GM21390 (cell line): ENCODE measurements at regions not wholly inside any gene's neighbourhood (a gene's known extent, or its start where the extent isn't known, plus 50 kb on each side); places are given as distances from the start of the nearest gene placed in this dataset.

Source experiments
- ATAC-seq: cut with Tn5 transposase; IDR thresholded peaks from one replicate; pipeline ENCODE4 v1.9.1; 2021; ENCODE audit not compliant: unreplicated experiment

- no peak for ATAC-seq
Observed at GRCh38 chr4:83809581-83809980, 273.7 kb downstream of the GPAT3 start.

- no peak for ATAC-seq
Observed at GRCh38 chr4:83793481-83793880, 257.6 kb downstream of the GPAT3 start.

- no peak for ATAC-seq
Observed at GRCh38 chr4:83785891-83786290, 250.0 kb downstream of the GPAT3 start.

DNA sequence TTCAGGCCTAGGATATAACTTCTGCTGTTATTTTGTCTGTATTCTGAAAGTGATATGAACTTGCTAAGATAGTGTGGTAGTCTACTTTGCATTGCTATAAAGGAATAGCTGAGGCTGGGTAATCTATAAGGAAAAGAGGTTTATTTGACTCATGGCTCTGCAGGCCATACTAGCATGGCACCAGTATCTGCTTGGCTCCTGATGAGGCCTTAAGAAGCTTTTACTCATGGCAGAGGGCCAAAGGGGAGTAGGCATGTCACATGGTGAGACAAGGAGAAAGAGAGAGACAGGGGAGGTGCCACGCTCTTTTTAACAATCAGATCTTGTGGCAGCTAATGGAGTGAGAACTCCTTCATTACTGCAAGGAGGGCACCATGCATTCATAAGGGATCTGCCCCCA is 247.3 kb downstream of the GPAT3 start:
- ATAC-seq = no peak

GRCh38 chr4:83782591-83782990 is 246.7 kb downstream of the GPAT3 start:
- ATAC-seq = no peak

DNA sequence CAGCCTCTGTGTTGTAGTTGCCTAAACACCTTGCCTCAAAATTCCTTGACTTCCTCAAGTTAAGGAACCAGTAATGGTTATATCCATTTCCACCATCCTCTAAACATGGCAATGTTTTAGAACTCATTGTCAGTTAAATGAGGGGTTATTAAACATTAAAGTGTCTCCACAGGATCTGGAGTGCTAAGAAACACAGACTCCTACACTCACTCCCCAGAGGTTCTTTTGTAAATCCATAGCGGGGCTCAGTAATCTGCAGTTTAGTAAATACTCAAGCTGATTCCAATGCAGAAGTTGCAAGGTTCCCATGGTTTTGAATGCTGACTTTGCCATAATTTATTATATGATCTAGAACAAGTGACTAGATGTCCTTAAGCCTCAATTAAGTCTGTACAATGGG is 245.5 kb downstream of the GPAT3 start:
- ATAC-seq = no peak

- no peak for ATAC-seq
Observed at GRCh38 chr4:83780053-83780733, 244.3 kb downstream of the GPAT3 start.

- no peak for ATAC-seq
Observed at GRCh38 chr4:83779103-83780052, 243.5 kb downstream of the GPAT3 start.

- ATAC-seq = no peak
Observed at GRCh38 chr4:83772685-83773084, 236.8 kb downstream of the GPAT3 start.

DNA sequence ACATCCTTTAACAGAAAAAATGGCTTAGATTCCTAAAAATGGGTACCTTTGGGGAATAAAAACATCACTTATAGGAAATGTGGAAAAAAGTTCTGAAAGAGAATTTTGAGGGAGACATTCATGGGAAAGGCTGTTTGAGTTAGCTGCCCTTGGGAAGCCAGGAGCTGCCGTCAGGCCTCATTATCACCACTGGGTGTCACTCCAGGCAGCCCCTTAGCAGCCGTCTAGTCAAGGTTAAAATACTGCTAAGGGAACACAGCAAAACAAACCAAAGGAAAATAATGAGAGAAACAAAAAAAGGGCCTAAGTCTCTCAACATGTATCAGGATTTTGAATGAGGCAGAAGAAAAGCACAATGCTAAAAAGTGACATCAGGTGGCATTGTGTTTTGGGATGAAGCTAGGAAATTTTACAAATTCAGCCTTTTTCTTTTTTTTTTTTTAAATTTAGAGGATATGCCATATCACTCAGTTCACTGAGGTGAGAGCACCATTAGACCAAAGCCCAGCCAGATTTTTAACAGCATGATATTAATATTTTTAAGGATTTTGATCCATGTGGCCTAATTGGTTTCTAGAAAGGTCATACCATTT is 235.3 kb downstream of the GPAT3 start:
- ATAC-seq = no peak

GRCh38 chr4:83768146-83768545 is 232.2 kb downstream of the GPAT3 start:
- no peak for ATAC-seq

GRCh38 chr4:83767067-83767466 is 231.2 kb downstream of the GPAT3 start:
- no peak for ATAC-seq

DNA sequence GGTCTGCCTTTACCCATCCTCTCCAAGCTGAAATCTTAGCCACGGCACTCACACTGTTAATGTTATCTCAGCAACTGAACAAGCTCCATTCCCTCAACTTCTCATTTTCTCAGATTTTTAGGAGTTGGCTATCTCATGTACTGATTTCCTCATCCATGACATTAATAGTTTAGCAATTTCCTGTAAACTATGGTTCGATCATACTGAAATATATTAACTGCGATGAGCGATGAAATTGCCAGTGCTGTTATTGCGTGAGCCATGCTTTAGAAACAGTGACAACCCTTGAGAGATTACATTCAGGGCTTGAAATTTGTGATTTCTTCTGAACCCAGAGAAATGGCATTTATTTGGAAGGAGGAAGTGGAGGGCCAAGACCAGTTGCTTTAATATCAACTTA is 223.7 kb downstream of the GPAT3 start:
- ATAC-seq = no peak

GRCh38 chr4:83758285-83758684 is 222.4 kb downstream of the GPAT3 start:
- no peak for ATAC-seq

DNA sequence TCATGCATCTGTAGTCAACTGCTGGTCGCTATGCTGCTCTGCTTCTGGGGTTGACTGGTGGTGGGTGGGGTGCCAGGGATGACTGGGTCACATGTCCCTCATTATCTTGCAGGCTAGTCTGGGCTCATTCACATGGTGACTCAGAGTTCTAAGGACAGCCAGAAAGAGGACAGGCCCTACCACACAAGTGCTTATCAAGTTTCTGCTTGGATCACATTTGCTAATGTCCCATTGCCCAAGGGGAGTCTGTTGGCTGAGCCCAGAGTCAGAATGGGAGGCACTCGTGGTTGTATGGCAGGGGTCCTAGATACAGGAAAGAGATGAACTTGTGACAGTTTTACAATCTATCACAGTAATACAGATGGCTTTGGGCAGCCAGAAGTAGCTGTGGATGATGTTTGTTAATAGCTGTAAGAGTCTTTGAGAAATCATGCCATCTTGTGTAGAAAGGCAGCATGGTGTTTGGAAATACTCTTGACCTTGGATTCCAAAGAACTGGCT is 221.3 kb downstream of the GPAT3 start:
- ATAC-seq = no peak

GRCh38 chr4:83753260-83753659 is 217.4 kb downstream of the GPAT3 start:
- ATAC-seq = no peak

DNA sequence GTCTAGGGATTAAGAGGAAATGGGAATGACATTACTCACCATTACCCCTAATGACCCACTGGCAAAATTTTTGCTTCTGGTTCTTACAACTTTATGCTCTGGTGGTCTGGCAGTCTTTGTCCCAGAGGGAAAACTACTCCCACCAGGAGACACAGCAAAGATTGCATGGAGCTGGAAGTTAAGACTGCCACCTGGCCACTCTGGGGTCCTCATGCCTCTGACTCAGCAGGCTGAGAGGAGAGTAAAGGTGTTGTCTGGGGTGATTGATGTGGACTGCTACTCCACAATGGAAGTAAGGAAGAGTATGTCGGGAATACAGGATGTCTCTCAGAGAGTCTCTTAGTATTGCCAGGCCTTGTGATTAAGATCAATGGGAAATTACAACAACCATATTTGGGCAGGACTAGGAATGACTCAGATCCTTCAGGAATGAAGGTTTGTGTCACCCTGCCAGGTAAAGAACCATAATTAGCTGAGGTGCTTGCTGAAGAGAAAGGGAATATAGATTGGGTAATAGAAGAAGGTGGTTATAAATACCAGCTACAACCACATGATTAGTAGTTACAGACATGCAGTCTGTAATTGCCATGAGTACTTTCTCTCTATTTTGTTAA is 215.5 kb downstream of the GPAT3 start:
- no peak for ATAC-seq

DNA sequence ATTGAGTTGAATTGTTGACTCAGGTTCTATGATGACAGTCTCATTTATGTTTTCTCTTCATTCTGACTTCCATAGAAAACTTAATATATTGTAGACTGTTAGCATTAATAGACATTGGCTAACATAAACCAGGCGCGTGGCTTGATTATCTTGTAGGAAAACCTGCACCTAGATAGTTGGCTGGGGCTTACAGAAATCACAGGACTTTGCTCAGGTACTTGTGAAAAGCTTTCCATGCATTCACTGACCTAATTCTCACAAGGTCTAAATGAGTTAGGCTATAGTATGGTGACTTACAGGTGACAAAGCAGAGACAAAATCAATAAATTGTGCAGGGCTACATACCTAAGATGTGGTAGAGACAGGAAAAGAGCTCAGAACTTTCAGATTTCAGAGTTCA is 212.8 kb downstream of the GPAT3 start:
- ATAC-seq = no peak

DNA sequence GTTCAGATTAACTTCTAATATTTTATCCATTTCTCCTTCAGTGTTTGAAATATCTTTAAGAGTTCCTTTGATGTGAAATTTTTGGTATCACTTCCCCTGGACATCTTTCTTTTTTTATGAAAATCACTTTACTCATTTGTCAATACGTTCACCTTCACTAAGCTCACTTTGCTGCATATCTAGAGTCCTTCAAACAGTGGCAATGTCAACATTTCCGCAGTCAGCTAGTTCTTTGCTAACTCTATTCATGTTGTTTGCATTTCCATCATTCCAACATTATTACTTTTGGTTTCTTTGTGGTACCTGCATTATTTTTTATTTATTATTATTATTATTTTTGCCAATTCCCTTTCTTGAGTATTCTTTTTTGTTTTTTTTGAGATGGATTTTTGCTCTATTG is 203.0 kb downstream of the GPAT3 start:
- no peak for ATAC-seq

- no peak for ATAC-seq
Observed at GRCh38 chr4:83734576-83734975, 198.7 kb downstream of the GPAT3 start.

GRCh38 chr4:83732114-83732635 is 196.3 kb downstream of the GPAT3 start:
- ATAC-seq = no peak
